ES-I3 (cell line): ENCODE measurements at regions not wholly inside any gene's neighbourhood (a gene's known extent, or its start where the extent isn't known, plus 50 kb on each side); places are given as distances from the start of the nearest gene placed in this dataset.
"Not testable (repeated sequence)": the region's sequence is repeated elsewhere in the genome, so short reads cannot be mapped to it uniquely, and the experiment has no call there.

Source experiments
- H3K36me3 ChIP-seq: 2 replicates; pipeline ENCODE4 v1.6.1; 2013; ENCODE audit warnings: mild to moderate bottlenecking, low read length, control low read depth, moderate library complexity; ENCODE audit not compliant: insufficient read depth
- H3K4me1 ChIP-seq: 2 replicates; pipeline ENCODE4 v1.6.1; 2013; ENCODE audit warnings: mild to moderate bottlenecking, control low read depth, low read length; ENCODE audit not compliant: insufficient read depth
- H3K9ac ChIP-seq: 2 replicates; pipeline ENCODE4 v1.6.1; 2013; ENCODE audit warnings: low read depth, mild to moderate bottlenecking, low read length, moderate library complexity
- H3K9me3 ChIP-seq: 2 replicates; pipeline ENCODE4 v1.6.1; 2013; ENCODE audit warnings: mild to moderate bottlenecking, low read length, moderate library complexity; ENCODE audit not compliant: control insufficient read depth, insufficient read depth

DNA sequence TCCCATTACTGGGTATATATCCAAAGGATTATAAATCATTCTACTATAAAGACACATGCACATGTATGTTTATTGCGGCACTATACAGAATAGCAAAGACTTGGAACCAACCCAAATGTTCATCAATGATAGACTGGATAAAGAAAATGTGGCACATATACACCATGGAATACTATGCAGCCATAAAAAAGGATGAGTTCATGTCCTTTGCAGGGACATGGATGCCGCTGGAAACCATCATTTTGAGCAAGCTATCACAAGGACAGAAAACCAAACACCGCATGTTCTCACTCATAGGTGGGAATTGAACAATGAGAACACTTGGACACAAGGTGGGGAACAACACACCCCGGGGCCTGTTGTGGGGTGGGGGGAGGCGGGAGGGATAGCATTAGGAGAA lies 57.0 kb upstream of the NEUROD1 start:
- H3K9ac ChIP-seq, H3K9me3 ChIP-seq, H3K36me3 ChIP-seq, H3K4me1 ChIP-seq: not testable (repeated sequence)

DNA sequence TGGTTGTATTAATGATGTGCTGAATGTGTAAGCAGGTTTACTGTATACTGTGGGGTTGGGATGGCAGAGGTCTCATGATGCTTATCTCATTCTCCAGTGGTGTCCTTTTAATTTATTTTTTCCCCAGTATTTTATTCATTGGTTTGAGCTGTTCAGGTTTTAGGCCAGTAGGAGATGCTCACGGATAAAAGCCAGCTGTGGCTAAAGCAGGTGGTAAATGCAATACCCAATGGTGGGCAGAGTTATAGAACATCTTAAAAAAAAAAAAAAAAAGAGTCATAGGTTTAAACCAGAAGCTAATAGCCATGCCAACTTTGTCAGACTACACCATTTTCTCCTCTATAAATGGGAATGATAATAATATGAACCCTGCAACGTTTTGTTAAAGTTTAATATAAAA lies 57.8 kb upstream of the NEUROD1 start:
- Histone ChIP-seq H3K36me3 (no peaks in the 10 kb centered on the region), H3K9ac (no peak overlapping the region), H3K9me3 (no peaks in the 10 kb centered on the region), H3K4me1 (no peaks in the 10 kb centered on the region)

DNA sequence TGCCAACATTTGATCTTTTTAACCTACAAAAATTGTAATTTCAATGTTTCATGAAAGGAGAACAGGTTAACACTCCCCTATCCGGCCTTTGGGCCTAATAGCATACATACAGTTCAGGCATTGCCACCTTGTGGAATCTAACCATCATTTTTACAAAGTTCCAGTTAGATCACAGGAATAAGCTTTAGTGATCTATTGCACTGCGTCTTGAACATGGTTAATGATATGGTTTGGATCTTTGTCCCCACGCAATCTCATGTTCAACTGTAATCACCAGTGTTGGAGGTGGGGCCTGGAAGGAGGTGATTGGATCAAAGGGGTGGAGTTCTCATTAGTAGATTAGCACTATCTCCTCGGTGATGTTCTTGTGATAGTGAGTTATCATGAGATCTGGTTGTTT lies 58.2 kb upstream of the NEUROD1 start:
- H3K9ac ChIP-seq = no peak overlapping the region
- H3K9me3 ChIP-seq = no peaks in the 10 kb centered on the region
- no peaks in the 10 kb centered on the region for H3K4me1 ChIP-seq
- H3K36me3 ChIP-seq = no peaks in the 10 kb centered on the region

DNA sequence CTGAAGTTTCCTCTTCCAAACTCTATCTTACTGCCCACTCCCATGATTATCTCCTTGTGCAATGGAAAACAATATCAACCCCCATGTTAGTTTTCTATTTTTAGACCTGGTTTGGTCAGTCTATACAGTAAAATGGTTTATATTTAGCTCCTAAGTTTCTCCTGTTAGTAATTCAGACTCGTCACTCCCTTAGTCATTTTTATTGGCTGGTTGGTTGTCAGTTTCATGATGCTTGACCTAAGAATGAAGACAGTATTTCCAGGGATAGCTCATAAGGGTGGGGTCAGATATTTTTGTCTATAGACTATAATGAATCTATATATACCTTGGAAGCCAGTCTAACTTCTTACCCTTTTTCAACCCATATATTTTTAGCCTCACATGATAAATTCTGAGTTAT lies 61.4 kb upstream of the NEUROD1 start:
- Histone ChIP-seq H3K9me3 (no peaks in the 10 kb centered on the region), H3K4me1 (no peaks in the 10 kb centered on the region), H3K36me3 (no peaks in the 10 kb centered on the region), H3K9ac (no peak overlapping the region)

DNA sequence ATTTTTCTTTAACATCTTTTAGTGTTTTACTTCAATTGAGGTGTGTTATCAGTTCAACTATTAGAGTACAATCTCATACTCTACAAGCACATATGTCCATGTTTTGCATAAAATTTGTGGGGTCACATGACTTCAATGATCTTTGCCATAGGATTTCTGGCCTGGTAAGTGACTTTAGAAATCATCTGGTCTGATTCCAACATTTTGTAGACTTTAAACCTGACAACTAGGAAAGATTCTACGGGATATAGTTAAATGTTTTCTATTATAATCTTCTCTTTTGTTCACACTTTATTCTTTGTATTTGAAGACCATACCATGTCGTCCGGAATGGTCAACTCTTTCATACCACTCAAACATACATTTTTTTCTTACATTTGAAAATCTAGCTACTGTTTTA lies 62.0 kb upstream of the NEUROD1 start:
- H3K4me1 ChIP-seq = no peaks in the 10 kb centered on the region
- no peak overlapping the region for H3K9ac ChIP-seq
- H3K9me3 ChIP-seq = no peaks in the 10 kb centered on the region
- no peaks in the 10 kb centered on the region for H3K36me3 ChIP-seq

DNA sequence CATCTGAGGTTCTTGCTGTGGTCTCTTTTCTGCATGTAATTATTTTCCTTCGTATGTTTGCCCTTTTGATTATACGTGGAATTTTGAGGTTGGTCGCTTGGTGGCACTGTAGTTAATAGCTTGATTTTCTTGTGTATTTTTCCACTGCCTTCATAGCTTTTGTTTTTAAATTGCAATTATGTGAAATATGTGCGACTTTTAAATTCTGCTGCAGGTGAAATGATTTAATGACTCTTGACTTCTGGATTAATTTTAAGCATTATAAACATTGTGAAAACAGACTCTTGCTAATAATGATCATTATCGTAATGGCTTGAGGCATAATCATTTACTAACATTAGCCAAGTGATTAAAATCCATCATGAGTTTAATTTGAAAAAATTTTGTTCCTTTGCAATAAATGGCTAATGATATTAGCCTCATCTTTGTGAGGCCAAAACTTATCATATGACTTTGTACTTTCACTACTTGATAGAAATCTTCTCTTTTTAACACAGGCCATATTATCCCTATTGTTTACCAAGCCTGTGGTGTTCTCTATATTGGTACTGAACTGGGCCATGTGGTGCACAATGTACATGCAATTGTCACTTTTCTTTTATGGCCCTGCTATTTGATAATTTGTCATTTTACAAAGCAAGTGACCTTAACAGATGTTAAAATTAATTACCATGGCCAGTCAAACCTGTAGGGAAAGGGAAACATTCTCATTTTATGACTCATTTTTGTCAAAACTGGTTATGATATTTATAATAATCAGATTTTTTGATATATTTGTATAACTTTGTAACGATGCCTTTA lies 62.8 kb upstream of the NEUROD1 start:
- H3K9ac ChIP-seq = no peak overlapping the region
- H3K9me3 ChIP-seq = no peaks in the 10 kb centered on the region
- no peaks in the 10 kb centered on the region for H3K4me1 ChIP-seq
- no peaks in the 10 kb centered on the region for H3K36me3 ChIP-seq

DNA sequence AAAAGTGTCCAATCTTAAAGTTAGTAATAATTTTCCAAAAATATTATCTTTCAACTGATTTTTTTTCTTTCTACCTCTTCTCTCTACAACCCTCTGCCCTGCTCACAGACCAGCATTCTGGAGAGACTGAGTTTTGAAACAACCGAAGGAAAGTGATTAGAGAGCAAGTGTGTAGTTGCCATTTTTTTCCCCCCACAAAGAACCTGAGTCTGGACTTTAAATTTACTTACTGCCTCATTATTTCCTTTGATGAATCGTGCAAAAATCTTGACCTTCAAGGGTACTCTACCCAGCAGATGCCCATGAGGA lies 63.4 kb upstream of the NEUROD1 start:
- Histone ChIP-seq H3K9ac (no peak overlapping the region), H3K4me1 (no peaks in the 10 kb centered on the region), H3K9me3 (no peaks in the 10 kb centered on the region), H3K36me3 (no peaks in the 10 kb centered on the region)

DNA sequence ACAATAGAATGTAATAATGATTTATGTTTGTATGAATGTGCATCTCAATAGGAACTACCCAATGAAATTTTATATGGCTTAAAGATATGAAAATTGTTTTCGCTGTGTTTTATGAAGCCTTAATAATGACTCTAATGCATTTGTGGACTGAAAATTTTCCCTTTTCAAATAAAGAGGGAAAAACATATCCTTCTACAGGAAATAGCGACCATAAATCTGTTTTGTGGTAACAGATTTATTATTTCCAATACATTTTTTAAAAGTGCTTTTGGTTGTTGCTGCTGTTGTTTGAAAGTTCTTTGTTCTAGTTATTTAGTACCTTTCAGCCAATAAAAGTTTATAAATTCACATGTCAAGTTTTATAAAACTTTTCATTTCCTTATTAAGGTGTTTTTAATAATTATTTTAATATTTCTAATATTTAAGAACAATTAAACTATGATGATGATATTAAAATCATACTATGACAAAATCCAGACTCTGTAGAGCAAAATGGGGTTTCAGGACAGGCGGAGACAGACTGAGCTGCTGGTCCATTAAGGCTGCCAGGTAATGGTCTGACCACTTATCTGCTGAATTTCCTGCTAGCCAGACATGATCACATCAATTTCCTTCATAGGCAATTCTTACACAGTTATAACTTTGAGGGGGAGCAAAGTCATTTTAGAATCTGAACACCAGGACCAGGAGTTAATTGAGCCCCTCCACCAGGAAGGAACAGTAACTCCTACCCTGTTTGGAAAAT lies 65.7 kb upstream of the NEUROD1 start:
- Histone ChIP-seq H3K9ac (no peak overlapping the region), H3K36me3 (no peaks in the 10 kb centered on the region), H3K4me1 (no peaks in the 10 kb centered on the region), H3K9me3 (no peaks in the 10 kb centered on the region)

DNA sequence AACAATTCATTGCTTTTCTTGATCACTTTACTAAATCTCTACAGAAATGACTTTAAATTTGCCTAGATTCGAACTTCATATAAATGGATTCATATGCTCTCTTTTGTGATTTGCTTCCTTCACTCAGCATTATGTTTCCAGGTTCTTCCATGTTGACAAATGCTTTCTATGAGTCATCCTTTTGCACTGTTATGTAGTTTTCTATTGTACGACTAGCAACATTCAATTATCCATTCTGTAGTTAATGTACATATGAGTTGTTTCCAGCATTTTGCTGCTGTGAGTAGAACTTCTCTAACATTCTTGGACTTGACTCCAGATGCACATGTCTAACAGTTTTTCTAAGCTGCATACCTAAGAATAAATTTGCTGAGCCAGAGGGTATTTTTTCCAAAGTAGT lies 66.5 kb upstream of the NEUROD1 start:
- Histone ChIP-seq H3K9me3 (no peaks in the 10 kb centered on the region), H3K36me3 (no peaks in the 10 kb centered on the region), H3K4me1 (no peaks in the 10 kb centered on the region), H3K9ac (no peak overlapping the region)

DNA sequence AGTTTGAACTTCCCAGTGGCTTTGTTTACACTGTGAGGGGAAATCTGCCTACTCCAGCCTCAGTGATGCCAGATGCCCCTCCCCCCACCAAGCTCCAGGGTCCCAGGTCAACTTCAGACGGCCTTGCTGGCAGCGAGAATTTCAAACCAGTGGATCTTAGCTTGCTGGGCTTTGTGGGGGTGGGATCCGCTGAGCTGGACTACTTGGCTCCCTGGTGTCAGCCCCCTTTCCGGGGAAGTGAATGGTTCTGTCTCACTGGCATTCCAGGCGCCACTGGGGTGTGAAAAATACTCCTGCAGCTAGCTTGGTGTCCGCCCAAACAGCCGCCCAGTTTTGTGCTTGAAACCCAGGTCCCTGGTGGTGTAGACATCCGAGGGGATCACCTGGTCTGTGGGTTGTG lies 70.0 kb upstream of the NEUROD1 start:
- Histone ChIP-seq H3K4me1 (peaks cover 6% of the 10 kb centered on the region; the same call in 1 of the 2 replicates), H3K36me3 (no peaks in the 10 kb centered on the region), H3K9me3 (no peaks in the 10 kb centered on the region), H3K9ac (no peak overlapping the region)

DNA sequence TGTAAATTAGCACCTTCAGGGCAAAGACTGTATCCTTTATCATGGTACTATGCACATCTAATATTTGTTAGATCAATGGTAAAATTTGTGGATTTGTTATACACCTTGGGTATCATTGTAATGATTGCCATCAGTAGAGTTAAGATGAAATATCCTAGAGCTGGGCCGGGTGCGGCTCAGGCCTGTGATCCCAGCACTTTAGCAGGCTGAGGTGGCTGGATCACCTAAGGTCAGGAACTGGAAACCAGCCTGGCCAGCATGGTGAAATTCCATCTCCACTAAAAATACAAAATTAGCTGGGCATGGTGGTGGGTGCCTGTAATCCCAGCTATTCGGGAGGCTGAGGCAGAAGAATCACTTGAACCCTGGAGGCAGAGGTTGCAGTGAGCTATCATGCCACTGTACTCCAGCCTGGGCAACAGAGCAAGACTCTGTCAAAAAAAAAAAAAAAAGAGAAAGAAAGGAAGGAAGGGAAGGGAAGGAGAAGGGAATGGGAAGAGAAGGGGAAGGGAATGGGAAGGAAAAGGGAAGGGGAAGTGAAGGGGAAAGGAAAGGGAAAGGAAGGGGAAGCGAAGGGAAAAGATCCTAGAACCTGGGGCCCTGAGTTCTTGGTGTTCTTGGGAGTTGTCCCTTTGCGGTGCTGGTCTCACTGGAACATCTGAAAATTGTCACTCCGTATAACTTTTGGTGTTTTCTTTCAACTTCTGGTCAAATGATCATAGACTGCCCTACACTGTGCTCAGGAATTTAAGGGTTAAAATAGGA lies 71.1 kb upstream of the NEUROD1 start:
- H3K9me3 ChIP-seq = no peaks in the 10 kb centered on the region
- H3K36me3 ChIP-seq = no peaks in the 10 kb centered on the region
- H3K9ac ChIP-seq = no peak overlapping the region
- peaks cover 6% of the 10 kb centered on the region; the same call in 1 of the 2 replicates for H3K4me1 ChIP-seq

DNA sequence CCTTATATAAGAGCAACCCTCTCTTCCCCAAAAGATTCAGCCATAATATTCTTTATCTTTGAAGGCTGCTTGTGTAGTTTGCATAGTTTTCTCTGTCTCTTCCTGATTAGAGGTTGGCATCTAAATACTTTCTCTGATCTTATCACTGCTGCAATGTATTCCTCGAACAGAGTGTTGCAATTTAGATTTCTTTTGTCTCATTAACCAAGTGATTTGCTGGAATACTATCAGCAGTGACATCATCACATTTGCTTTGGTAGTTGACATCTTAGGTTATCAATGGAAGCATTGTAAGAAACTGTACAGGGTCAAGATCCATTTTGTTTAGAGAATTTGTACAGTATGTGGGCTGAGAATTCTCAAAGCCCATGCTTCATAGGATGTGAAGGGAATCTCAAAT lies 72.0 kb upstream of the NEUROD1 start:
- no peaks in the 10 kb centered on the region for H3K36me3 ChIP-seq
- peaks cover 6% of the 10 kb centered on the region; the same call in 1 of the 2 replicates for H3K4me1 ChIP-seq
- H3K9ac ChIP-seq = no peak overlapping the region
- no peaks in the 10 kb centered on the region for H3K9me3 ChIP-seq

DNA sequence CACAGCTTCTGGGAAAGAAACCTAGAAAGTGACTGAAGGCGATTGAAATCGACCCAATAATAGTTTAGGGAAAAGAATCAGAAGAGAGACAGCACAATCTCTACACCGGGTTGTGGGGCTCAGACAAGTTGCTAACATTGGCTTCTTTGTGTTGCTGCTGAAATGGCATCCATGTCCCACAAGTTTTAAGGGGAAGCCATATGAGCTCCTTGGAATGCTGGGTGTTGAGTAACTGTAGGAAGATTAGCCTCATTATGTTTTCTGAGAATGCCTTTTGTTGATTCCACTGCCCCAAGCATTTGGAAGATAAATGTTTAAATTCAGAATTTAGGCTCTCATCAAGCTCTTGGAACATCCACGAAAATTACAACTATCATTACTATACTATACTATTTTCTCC lies 73.4 kb upstream of the NEUROD1 start:
- no peak overlapping the region for H3K9ac ChIP-seq
- H3K36me3 ChIP-seq = no peaks in the 10 kb centered on the region
- peaks cover 6% of the 10 kb centered on the region; the same call in 1 of the 2 replicates for H3K4me1 ChIP-seq
- no peaks in the 10 kb centered on the region for H3K9me3 ChIP-seq

DNA sequence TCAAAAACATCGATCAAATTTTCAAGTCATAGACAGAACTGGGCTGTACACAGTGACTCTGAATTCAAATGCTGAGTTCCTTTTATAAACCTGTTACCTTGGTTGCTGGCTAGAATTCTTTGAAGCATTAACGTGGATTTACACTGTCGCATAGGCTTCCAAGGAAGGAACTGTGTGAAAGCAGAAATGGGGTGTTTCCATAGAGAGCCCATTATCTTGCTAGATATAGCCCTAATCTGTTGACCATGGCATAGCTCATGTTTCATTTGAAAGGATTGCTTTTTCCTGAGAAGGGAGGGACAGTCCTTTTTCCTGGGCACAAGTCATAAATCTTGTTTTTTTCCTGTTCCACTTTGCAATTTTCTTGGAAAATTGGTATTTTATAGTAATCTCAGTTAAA lies 73.8 kb upstream of the NEUROD1 start:
- Histone ChIP-seq H3K9ac (no peak overlapping the region), H3K4me1 (peaks cover 6% of the 10 kb centered on the region; the same call in 1 of the 2 replicates), H3K36me3 (no peaks in the 10 kb centered on the region), H3K9me3 (no peaks in the 10 kb centered on the region)

DNA sequence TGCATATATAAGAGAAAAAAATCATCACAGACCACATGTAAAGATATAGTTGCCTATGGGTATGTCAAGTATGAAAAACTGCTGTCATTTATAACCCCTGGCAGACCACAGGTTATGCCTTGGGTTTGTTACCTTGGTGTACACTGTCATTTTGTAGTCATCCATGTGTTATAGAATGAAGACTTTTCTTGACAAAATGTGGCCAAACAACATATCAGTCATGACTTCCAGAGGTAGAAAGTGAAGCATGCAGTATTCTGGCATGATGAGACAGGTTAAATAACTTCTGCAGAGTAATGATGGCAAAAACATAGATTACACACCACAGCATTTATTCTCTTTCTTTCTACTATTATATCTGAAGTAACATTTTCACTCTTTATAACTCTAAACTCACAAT lies 74.9 kb upstream of the NEUROD1 start:
- H3K9ac ChIP-seq = no peak overlapping the region
- H3K36me3 ChIP-seq = no peaks in the 10 kb centered on the region

More for the DNA sequence above, 74.9 kb upstream of the NEUROD1 start:
- H3K9me3 ChIP-seq = no peaks in the 10 kb centered on the region
- H3K4me1 ChIP-seq = peaks cover 6% of the 10 kb centered on the region; the same call in 1 of the 2 replicates
